ENCODE measurements at regions not wholly inside any gene's neighbourhood (a gene's known extent, or its start where the extent isn't known, plus 50 kb on each side); places are given as distances from the start of the nearest gene placed in this dataset.

DNA sequence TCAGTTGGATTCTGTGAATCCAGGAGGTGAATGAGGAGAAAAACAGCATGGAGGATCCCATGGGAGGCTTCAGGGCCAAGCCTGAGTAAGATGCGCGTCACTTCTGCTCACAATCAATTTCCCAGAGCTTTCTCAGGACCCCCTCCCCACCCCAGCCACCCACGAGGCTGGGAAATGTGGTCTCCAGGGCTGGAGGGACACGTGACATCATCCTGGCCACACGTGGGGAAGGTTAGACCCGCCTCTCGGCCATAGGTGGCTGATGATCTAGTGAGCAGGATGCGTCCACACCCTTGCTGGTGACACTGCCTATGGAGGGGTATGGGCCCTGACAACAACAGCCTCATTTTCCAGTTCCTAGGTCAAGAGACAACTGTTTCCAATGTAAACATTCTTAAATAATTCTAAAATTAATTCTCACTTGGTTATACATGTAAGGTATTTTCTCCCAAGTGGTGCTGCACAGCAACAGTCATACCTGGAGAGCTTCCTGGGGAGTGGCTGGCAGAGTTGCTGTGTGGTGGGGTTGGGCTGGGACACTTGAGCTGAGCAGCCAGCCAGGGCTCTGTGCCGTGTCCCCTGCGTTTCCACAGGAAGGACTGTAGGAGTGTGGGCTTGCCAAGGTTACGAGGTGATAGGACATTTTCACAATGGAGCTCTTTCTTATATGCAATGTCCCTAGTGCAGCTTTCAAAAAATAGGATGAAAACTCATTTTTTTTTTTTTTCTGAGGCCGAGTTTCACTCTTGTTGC lies 153.1 kb downstream of the GADD45G start:
- WGBS, 2 donors (ENCODE audit: extremely low coverage in 2 of 2, insufficient read length in 2 of 2, insufficient replicate concordance in 1 of 2), result no CpG with 5 or more reads among the region's 12 CpGs

DNA sequence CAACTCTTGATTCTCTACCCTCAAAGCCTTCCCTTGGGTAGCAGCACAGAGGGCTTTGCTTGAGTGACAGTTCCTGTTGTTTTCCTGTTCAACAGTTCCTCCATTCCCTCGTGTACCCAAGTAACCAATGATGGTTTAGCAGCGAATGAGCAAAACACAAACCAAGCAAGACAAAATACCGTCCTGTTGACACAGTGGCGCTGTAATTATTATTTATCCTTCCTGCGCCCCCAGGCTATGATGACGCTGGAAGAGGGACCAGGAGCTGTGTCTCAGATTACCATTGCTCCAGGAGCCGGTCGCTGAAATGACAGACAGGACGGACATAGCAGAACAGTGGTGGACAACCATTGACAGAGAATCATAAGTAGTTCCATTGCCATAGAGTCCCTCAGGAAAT lies 154.8 kb downstream of the GADD45G start:
- Histone ChIP-seq H3K27ac (replicated peaks; ENCODE audit: low read length) (no peak overlapping the region), H3K14ac (ENCODE audit: low read length) (no peak overlapping the region), H3K4me1 (ENCODE audit: control insufficient read depth in 2 of 2, insufficient read depth in 1 of 2, low read depth in 1 of 2, low read length in 2 of 2) (no peaks in the 10 kb centered on the region), H3K4me3 (ENCODE audit: low read length in 2 of 2) (no peak overlapping the region), H3K9ac (ENCODE audit: low read depth, low read length, poor library complexity) (no peak overlapping the region), H3K9me3 (replicated peaks in 1 of 2; ENCODE audit: control insufficient read depth in 2 of 2, insufficient read depth in 1 of 2, low read depth in 1 of 2, low read length in 2 of 2) (no peaks in the 10 kb centered on the region), H3K79me1 (ENCODE audit: low read depth, low read length) (no peaks in the 10 kb centered on the region), H2BK15ac (ENCODE audit: low read length) (no peak overlapping the region), H3K4ac (ENCODE audit: low read length) (no peak overlapping the region), H3K4me2 (ENCODE audit: insufficient read depth, low read length, poor library complexity, severe bottlenecking) (no peak overlapping the region), H2BK12ac (ENCODE audit: low read length) (no peak overlapping the region), H2BK5ac (ENCODE audit: low read length) (no peak overlapping the region), H3K36me3 (replicated peaks in 1 of 2; ENCODE audit: control insufficient read depth in 2 of 2, insufficient read depth in 2 of 2, low read length in 2 of 2) (no peaks in the 10 kb centered on the region), H3K23ac (ENCODE audit: low read depth, low read length, poor library complexity) (no peak overlapping the region), H4K8ac (ENCODE audit: low read depth, low read length) (no peak overlapping the region), H2AFZ (ENCODE audit: low read length) (no peak overlapping the region), H2BK120ac (ENCODE audit: low read depth, low read length) (no peak overlapping the region), H3K18ac (ENCODE audit: low read length) (no peak overlapping the region), H4K91ac (ENCODE audit: low read depth, low read length, poor library complexity) (no peak overlapping the region), H3K27me3 (ENCODE audit: control insufficient read depth in 3 of 3, insufficient read depth in 3 of 3, low read depth in 1 of 3, low read length in 3 of 3) (no peaks in the 10 kb centered on the region), H2AK5ac (ENCODE audit: low read depth, low read length) (no peak overlapping the region)
- DNase-seq (ENCODE audit: low spot score), result no peak
- no CpG with 5 or more reads among the region's 9 CpGs for WGBS, 2 donors (ENCODE audit: extremely low coverage in 2 of 2, insufficient read length in 2 of 2, insufficient replicate concordance in 1 of 2)

More for the DNA sequence above, 153.1 kb downstream of the GADD45G start:
- H3K27ac ChIP-seq (replicated peaks; ENCODE audit: low read length), result no peak overlapping the region
- no peak overlapping the region for H3K14ac ChIP-seq (ENCODE audit: low read length)
- H4K91ac ChIP-seq (ENCODE audit: low read depth, low read length, poor library complexity), result no peak overlapping the region
- no peaks in the 10 kb centered on the region for H3K36me3 ChIP-seq (replicated peaks in 1 of 2; ENCODE audit: control insufficient read depth in 2 of 2, insufficient read depth in 2 of 2, low read length in 2 of 2)
- no peak overlapping the region for H3K18ac ChIP-seq (ENCODE audit: low read length)
- no peak overlapping the region for H3K9ac ChIP-seq (ENCODE audit: low read depth, low read length, poor library complexity)
- no peak overlapping the region for H2AK5ac ChIP-seq (ENCODE audit: low read depth, low read length)
- H4K8ac ChIP-seq (ENCODE audit: low read depth, low read length), result no peak overlapping the region
- H2BK5ac ChIP-seq (ENCODE audit: low read length), result no peak overlapping the region
- no peak overlapping the region for H3K4me3 ChIP-seq (ENCODE audit: low read length in 2 of 2)
- H3K4ac ChIP-seq (ENCODE audit: low read length), result no peak overlapping the region
- H3K79me1 ChIP-seq (ENCODE audit: low read depth, low read length), result no peaks in the 10 kb centered on the region
- no peak overlapping the region for H2BK12ac ChIP-seq (ENCODE audit: low read length)
- no peaks in the 10 kb centered on the region for H3K27me3 ChIP-seq (ENCODE audit: control insufficient read depth in 3 of 3, insufficient read depth in 3 of 3, low read depth in 1 of 3, low read length in 3 of 3)
- H3K9me3 ChIP-seq (replicated peaks in 1 of 2; ENCODE audit: control insufficient read depth in 2 of 2, insufficient read depth in 1 of 2, low read depth in 1 of 2, low read length in 2 of 2), result no peaks in the 10 kb centered on the region
- no peak overlapping the region for H3K23ac ChIP-seq (ENCODE audit: low read depth, low read length, poor library complexity)
- no peak overlapping the region for H2AFZ ChIP-seq (ENCODE audit: low read length)
- no peaks in the 10 kb centered on the region for H3K4me1 ChIP-seq (ENCODE audit: control insufficient read depth in 2 of 2, insufficient read depth in 1 of 2, low read depth in 1 of 2, low read length in 2 of 2)
- H2BK15ac ChIP-seq (ENCODE audit: low read length), result no peak overlapping the region
- H3K4me2 ChIP-seq (ENCODE audit: insufficient read depth, low read length, poor library complexity, severe bottlenecking), result no peak overlapping the region
- H2BK120ac ChIP-seq (ENCODE audit: low read depth, low read length), result no peak overlapping the region
- no peak for DNase-seq (ENCODE audit: low spot score)

DNA sequence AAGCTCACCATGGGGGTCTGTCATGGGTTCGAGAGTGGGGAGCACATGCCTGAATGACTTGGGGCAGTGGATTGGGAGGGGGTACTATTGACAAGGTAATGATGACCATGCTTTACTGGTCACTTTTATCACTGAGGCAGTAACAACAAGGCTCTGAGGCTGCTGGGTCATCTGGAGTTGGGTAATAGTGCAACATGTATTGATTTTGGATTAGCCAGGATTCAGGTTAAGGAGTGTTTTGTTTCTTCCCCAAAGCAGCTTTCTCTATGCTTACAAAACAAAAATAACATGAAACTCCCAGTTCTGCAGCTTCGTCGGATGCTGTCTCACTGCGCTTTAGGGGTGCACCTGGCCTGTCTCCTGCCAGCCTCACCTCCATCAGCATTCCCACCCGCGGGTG lies 155.3 kb downstream of the GADD45G start:
- Histone ChIP-seq H3K4me2 (ENCODE audit: insufficient read depth, low read length, poor library complexity, severe bottlenecking) (no peak overlapping the region), H3K23ac (ENCODE audit: low read depth, low read length, poor library complexity) (no peak overlapping the region), H3K79me1 (ENCODE audit: low read depth, low read length) (no peaks in the 10 kb centered on the region), H3K36me3 (replicated peaks in 1 of 2; ENCODE audit: control insufficient read depth in 2 of 2, insufficient read depth in 2 of 2, low read length in 2 of 2) (no peaks in the 10 kb centered on the region), H2AK5ac (ENCODE audit: low read depth, low read length) (no peak overlapping the region), H3K9me3 (replicated peaks in 1 of 2; ENCODE audit: control insufficient read depth in 2 of 2, insufficient read depth in 1 of 2, low read depth in 1 of 2, low read length in 2 of 2) (no peaks in the 10 kb centered on the region), H2AFZ (ENCODE audit: low read length) (no peak overlapping the region), H3K27me3 (ENCODE audit: control insufficient read depth in 3 of 3, insufficient read depth in 3 of 3, low read depth in 1 of 3, low read length in 3 of 3) (no peaks in the 10 kb centered on the region), H2BK15ac (ENCODE audit: low read length) (no peak overlapping the region), H3K4me3 (ENCODE audit: low read length in 2 of 2) (no peak overlapping the region), H2BK120ac (ENCODE audit: low read depth, low read length) (no peak overlapping the region), H3K4me1 (ENCODE audit: control insufficient read depth in 2 of 2, insufficient read depth in 1 of 2, low read depth in 1 of 2, low read length in 2 of 2) (no peaks in the 10 kb centered on the region), H3K18ac (ENCODE audit: low read length) (no peak overlapping the region), H2BK5ac (ENCODE audit: low read length) (no peak overlapping the region), H2BK12ac (ENCODE audit: low read length) (no peak overlapping the region), H3K4ac (ENCODE audit: low read length) (no peak overlapping the region), H3K27ac (replicated peaks; ENCODE audit: low read length) (no peak overlapping the region), H4K91ac (ENCODE audit: low read depth, low read length, poor library complexity) (no peak overlapping the region), H3K14ac (ENCODE audit: low read length) (no peak overlapping the region), H4K8ac (ENCODE audit: low read depth, low read length) (no peak overlapping the region), H3K9ac (ENCODE audit: low read depth, low read length, poor library complexity) (no peak overlapping the region)
- WGBS, 2 donors (ENCODE audit: extremely low coverage in 2 of 2, insufficient read length in 2 of 2, insufficient replicate concordance in 1 of 2), result no CpG with 5 or more reads among the region's 6 CpGs
- no peak for DNase-seq (ENCODE audit: low spot score)

DNA sequence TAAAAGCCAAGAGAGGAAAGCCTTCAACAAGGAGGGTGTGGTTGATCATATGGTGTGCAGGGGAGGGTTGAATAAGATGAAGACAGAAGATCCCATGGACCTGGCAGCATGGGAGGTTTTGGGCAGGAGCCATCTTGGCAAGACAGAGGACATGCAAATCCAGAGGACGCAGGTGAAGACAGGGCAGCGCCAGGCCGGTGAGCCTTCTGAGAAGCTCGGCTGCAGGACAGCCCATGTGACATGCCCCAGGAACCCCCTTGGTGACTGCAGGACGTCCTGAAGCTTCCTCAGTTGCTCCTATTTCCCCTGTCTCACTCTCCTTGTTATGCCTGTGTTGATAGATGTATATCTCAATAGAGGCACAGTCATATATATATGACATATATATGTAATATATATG lies 159.4 kb downstream of the GADD45G start:
- WGBS, 2 donors (ENCODE audit: extremely low coverage in 2 of 2, insufficient read length in 2 of 2, insufficient replicate concordance in 1 of 2), result no CpG with 5 or more reads among the region's 5 CpGs
- no peak overlapping the region for H3K18ac ChIP-seq (ENCODE audit: low read length)
- no peak overlapping the region for H4K8ac ChIP-seq (ENCODE audit: low read depth, low read length)
- no peaks in the 10 kb centered on the region for H3K9me3 ChIP-seq (replicated peaks in 1 of 2; ENCODE audit: control insufficient read depth in 2 of 2, insufficient read depth in 1 of 2, low read depth in 1 of 2, low read length in 2 of 2)
- H2BK12ac ChIP-seq (ENCODE audit: low read length), result no peak overlapping the region
- H2BK5ac ChIP-seq (ENCODE audit: low read length), result no peak overlapping the region
- no peak overlapping the region for H3K27ac ChIP-seq (replicated peaks; ENCODE audit: low read length)
- H3K4me3 ChIP-seq (ENCODE audit: low read length in 2 of 2), result no peak overlapping the region
- no peak overlapping the region for H2BK15ac ChIP-seq (ENCODE audit: low read length)
- no peak overlapping the region for H4K91ac ChIP-seq (ENCODE audit: low read depth, low read length, poor library complexity)
- H3K79me1 ChIP-seq (ENCODE audit: low read depth, low read length), result no peaks in the 10 kb centered on the region
- no peaks in the 10 kb centered on the region for H3K36me3 ChIP-seq (replicated peaks in 1 of 2; ENCODE audit: control insufficient read depth in 2 of 2, insufficient read depth in 2 of 2, low read length in 2 of 2)
- H2AK5ac ChIP-seq (ENCODE audit: low read depth, low read length), result no peak overlapping the region
- H2AFZ ChIP-seq (ENCODE audit: low read length), result no peak overlapping the region
- no peak overlapping the region for H3K14ac ChIP-seq (ENCODE audit: low read length)
- no peak for DNase-seq (ENCODE audit: low spot score)
- no peaks in the 10 kb centered on the region for H3K27me3 ChIP-seq (ENCODE audit: control insufficient read depth in 3 of 3, insufficient read depth in 3 of 3, low read depth in 1 of 3, low read length in 3 of 3)
- H3K9ac ChIP-seq (ENCODE audit: low read depth, low read length, poor library complexity), result no peak overlapping the region
- no peak overlapping the region for H2BK120ac ChIP-seq (ENCODE audit: low read depth, low read length)
- no peak overlapping the region for H3K4ac ChIP-seq (ENCODE audit: low read length)
- H3K23ac ChIP-seq (ENCODE audit: low read depth, low read length, poor library complexity), result no peak overlapping the region
- no peaks in the 10 kb centered on the region for H3K4me1 ChIP-seq (ENCODE audit: control insufficient read depth in 2 of 2, insufficient read depth in 1 of 2, low read depth in 1 of 2, low read length in 2 of 2)
- no peak overlapping the region for H3K4me2 ChIP-seq (ENCODE audit: insufficient read depth, low read length, poor library complexity, severe bottlenecking)

All from neuronal stem cell (in vitro differentiated cells).